Heart left ventricle (tissue), 16 donors: ENCODE measurements at regions not wholly inside any gene's neighbourhood (a gene's known extent, or its start where the extent isn't known, plus 50 kb on each side); places are given as distances from the start of the nearest gene placed in this dataset.

Experiments used
- ATAC-seq, 4 donors: fragments of 200-7000 bp; cut with Tn5 transposase; one replicate each; pipeline ENCODE4 v1.9.1; 2020 to 2022; ENCODE audit warnings: moderate library complexity in 4 of 4, mild to moderate bottlenecking in 3 of 4, moderate number of reproducible peaks in 1 of 4
- DNase-seq, 5 donors: peaks; one replicate each; pipeline ENCODE4 v3.0.0-alpha.2; 2020
- H3K27ac ChIP-seq, 12 donors: fragments of 200-600 bp; sonication (generic) in 4 of 12; one replicate each; pipeline versions ENCODE4 v1.5.0 to v1.8.0; 2016 to 2022; ENCODE audit warnings: mild to moderate bottlenecking in 2 of 12
- H3K27me3 ChIP-seq, 9 donors: fragments of 200-600 bp; sonication (generic) in 2 of 9; one replicate each; pipeline versions ENCODE4 v1.5.1 to v1.8.0; 2016 to 2022; ENCODE audit warnings: mild to moderate bottlenecking in 3 of 9
- H3K36me3 ChIP-seq, 9 donors: fragments of 200-600 bp; sonication (generic) in 2 of 9; one replicate each; pipeline versions ENCODE4 v1.5.0 to v1.8.0; 2018 to 2022; ENCODE audit warnings: mild to moderate bottlenecking in 2 of 9
- H3K4me1 ChIP-seq, 12 donors: fragments of 200-600 bp; sonication (generic) in 4 of 12; one replicate each; pipeline versions ENCODE4 v1.5.0 to v1.8.0; 2016 to 2022; ENCODE audit warnings: mild to moderate bottlenecking in 3 of 12
- H3K4me3 ChIP-seq, 12 donors: fragments of 200-600 bp; sonication (generic) in 4 of 12; one replicate each; pipeline versions ENCODE4 v1.5.0 to v1.8.0; 2017 to 2022; ENCODE audit warnings: mild to moderate bottlenecking in 9 of 12, moderate library complexity in 4 of 12
- H3K9me3 ChIP-seq, 12 donors: fragments of 200-600 bp; sonication (generic) in 4 of 12; one replicate each; pipeline versions ENCODE4 v1.5.0 to v1.8.0; 2016 to 2022; ENCODE audit warnings: mild to moderate bottlenecking in 1 of 12
- POLR2A ChIP-seq, 2 donors: fragments of 450-650 bp; IDR thresholded peaks; one replicate each; pipeline ENCODE4 v1.6.1; 2017; ENCODE audit warnings: antibody characterized with exemption in 2 of 2, mild to moderate bottlenecking in 2 of 2, moderate library complexity in 2 of 2
- WGBS, 4 donors: extraction: QIAGEN DNeasy Blood & Tissue Kit in 2 of 4; methylation state at CpG; one replicate each; pipeline versions ENCODE4 v1.1.5 to v1.1.7; 2013 to 2018; 5-methylcytosine and 5-hydroxymethylcytosine counted together
- intact Hi-C, 10 donors: fragments of 100-400 bp; cut with DNase I; formaldehyde crosslinking; loops; one replicate each; pipeline versions ENCODE4 v1.11.1 to v1.14.2; 2022
- TF ChIP-seq, protein P1 (sequence below), 12 donors: fragments of 200-600 bp; sonication (generic) in 4 of 12; IDR thresholded peaks; one replicate each; pipeline versions ENCODE4 v1.5.0 to v1.8.0; 2018 to 2022; ENCODE audit warnings: antibody characterized with exemption in 12 of 12, mild to moderate bottlenecking in 5 of 12
- donor health status: ischemic (EF 13 %, LVEDD 7.1; RV severe dilation, severe dysfunction).
- donor health status: healthy with polysubstance abuse.
- donor health status: DM: no; HTN: yes; CAD: no.
- donor health status: DM: no; HTN: no; CAD: no.
- donor health status: ischemic (EF 25% LVEDD 6.9; RV normal size, moderate dysfunction).
- donor health status: ischemic (EF 25% LVEDD 5.7; RV mildly dilated, moderate dysfunction).
- donor health status: healthy.
- donor health status: DM: yes; HTN: yes; CAD: no.
- donor health status: ischemic (EF 35%, LVEDD 5.7; RV mildly dilated, moderate dysfunction).
- donor health status: nonischemic (EF 11% LVEDD 7.7; RV severe dilation, severe dysfunction).
- donor health status: DM: yes; HTN: yes; CAD: no.
- donor health status: PGD.
- donor health status: ischemic (EF 29% LVEDD 5.4; RV normal size, mild dysfunction).
- donor health status: nonischemic (EF 23%, LVEDD 6.1; RV moderate dilation, normal function).

DNA sequence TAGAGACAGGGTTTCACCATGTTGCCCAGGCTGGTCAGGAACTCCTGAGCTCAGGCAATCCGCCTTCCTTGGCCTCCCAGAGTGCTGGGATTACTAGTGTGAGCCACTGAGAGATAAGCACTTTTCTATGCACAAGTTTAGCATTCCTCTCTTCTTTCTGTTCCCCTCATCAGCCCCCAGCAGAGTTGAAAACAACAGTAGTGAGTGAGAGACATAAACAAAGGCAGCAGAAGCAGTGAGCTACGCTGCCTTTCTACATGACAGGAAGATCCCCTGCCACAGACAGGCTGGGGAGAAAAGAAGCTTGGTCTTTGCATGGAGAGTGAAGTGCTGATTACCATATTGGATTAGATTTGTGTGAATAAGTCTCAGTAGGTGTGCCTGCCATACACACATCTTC is 392.0 kb upstream of the KIRREL3 start:
- Histone ChIP-seq H3K36me3 (no peaks in the 10 kb centered on the region), H3K9me3 (no peaks in the 10 kb centered on the region), H3K27ac (no peak overlapping the region), H3K27me3 (peaks cover 0 to 24% (median 0%) of the 10 kb centered on the region in 9 donors), H3K4me1 (no peaks in the 10 kb centered on the region), H3K4me3 (no peak overlapping the region)
- WGBS, 4 donors = 43 to 53% (median 47%) methylated on average over 2 of the region's 2 CpGs
- no peak for DNase-seq
- intact Hi-C loops = no loop called here
- no peak for ATAC-seq
- TF ChIP-seq, protein P1, sequence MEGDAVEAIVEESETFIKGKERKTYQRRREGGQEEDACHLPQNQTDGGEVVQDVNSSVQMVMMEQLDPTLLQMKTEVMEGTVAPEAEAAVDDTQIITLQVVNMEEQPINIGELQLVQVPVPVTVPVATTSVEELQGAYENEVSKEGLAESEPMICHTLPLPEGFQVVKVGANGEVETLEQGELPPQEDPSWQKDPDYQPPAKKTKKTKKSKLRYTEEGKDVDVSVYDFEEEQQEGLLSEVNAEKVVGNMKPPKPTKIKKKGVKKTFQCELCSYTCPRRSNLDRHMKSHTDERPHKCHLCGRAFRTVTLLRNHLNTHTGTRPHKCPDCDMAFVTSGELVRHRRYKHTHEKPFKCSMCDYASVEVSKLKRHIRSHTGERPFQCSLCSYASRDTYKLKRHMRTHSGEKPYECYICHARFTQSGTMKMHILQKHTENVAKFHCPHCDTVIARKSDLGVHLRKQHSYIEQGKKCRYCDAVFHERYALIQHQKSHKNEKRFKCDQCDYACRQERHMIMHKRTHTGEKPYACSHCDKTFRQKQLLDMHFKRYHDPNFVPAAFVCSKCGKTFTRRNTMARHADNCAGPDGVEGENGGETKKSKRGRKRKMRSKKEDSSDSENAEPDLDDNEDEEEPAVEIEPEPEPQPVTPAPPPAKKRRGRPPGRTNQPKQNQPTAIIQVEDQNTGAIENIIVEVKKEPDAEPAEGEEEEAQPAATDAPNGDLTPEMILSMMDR (IDR thresholded peaks at IDR 0.05) = no peak

DNA sequence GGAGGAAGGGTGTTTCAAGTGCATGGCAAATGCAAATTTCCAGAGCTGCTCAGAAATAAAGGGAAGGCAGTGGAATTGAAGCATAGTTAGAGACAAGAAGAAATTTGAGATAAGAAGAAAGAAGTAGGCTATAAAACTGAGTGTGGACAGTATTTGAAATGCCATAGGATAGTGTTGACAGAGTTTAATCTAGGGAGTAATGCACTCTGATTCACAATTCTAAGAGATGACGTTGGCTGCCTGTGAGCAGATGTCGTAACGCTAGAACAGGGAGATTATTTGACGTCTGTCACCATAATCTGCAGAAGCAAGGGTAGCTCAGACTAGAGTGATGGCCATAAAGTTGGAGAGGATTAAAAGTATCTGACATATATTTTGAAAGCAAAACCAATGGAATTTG is 389.9 kb upstream of the KIRREL3 start:
- Histone ChIP-seq H3K9me3 (no peaks in the 10 kb centered on the region), H3K4me3 (no peak overlapping the region), H3K27me3 (peaks cover 0 to 29% (median 0%) of the 10 kb centered on the region in 9 donors), H3K4me1 (no peaks in the 10 kb centered on the region), H3K27ac (no peak overlapping the region), H3K36me3 (no peaks in the 10 kb centered on the region)
- DNase-seq (no peak), ATAC-seq (no peak)
- WGBS, 4 donors = 33 to 43% (median 38%) methylated on average over 4 of the region's 4 CpGs
- TF ChIP-seq, protein P1 (IDR thresholded peaks at IDR 0.05) = no peak
- TF ChIP-seq POLR2A (IDR thresholded peaks at IDR 0.05) = no peak
- intact Hi-C loops = no loop called here

DNA sequence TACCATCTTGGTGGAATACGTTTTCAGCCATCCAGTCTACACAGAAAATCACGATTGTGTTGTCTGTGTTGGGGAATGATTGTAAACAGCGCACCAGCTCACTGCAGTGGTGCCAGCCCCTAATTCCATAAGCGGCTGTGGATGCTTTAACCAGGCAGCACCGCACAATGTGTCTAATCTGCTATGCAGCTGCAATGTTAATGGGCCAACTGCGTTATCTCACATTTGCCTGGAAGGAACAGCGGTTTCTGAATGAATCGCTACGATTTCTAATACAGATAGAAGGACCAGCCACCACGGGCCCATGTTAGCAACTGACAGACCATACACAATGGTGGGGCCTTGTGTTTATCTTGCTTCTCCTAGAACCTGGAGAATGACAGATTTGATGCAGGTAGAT is 384.5 kb upstream of the KIRREL3 start:
- H3K4me3 ChIP-seq = no peak overlapping the region
- intact Hi-C loops = no loop called here
- H3K9me3 ChIP-seq = no peaks in the 10 kb centered on the region
- TF ChIP-seq, protein P1 (IDR thresholded peaks at IDR 0.05) = no peak
- TF ChIP-seq POLR2A (IDR thresholded peaks at IDR 0.05) = no peak
- peaks cover 0 to 22% (median 0%) of the 10 kb centered on the region in 9 donors for H3K27me3 ChIP-seq
- no peak overlapping the region for H3K27ac ChIP-seq
- no peaks in the 10 kb centered on the region for H3K36me3 ChIP-seq
- WGBS, 4 donors = 80 to 86% (median 83%) methylated on average over 10 of the region's 10 CpGs
- no peaks in the 10 kb centered on the region for H3K4me1 ChIP-seq
- DNase-seq (no peak), ATAC-seq (no peak)

DNA sequence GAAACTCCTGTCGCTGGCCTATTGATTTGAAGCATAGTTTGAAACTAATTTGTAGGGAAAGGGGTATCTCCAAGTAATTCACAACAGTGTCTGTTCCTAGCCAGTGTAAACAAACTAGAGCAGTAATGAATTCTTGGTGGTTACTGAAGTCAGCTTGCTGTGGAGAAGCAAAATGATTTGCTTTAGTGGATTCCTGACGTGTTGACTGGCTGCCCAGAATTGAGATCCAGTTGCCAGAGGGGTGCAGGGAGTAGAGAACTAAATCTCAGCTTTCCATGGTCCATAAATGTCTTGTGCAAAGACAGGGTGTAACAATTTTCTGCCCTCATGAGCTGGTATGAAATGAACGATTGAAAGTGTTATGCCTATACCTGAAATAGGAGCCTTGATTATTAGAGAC is 382.5 kb upstream of the KIRREL3 start:
- TF ChIP-seq POLR2A (IDR thresholded peaks at IDR 0.05) = no peak
- TF ChIP-seq, protein P1 (IDR thresholded peaks at IDR 0.05) = no peak
- 66 to 69% (median 68%) methylated on average over 3 of the region's 3 CpGs for WGBS, 4 donors

More for the DNA sequence above, 382.5 kb upstream of the KIRREL3 start:
- Histone ChIP-seq H3K36me3 (no peaks in the 10 kb centered on the region), H3K4me1 (no peaks in the 10 kb centered on the region), H3K27ac (no peak overlapping the region), H3K9me3 (no peaks in the 10 kb centered on the region), H3K4me3 (no peak overlapping the region), H3K27me3 (peaks cover 0 to 10% (median 0%) of the 10 kb centered on the region in 9 donors)
- ATAC-seq (no peak), DNase-seq (no peak)
- intact Hi-C loops = no loop called here
